GM18519 (cell line): ENCODE measurements at regions not wholly inside any gene's neighbourhood (a gene's known extent, or its start where the extent isn't known, plus 50 kb on each side); places are given as distances from the start of the nearest gene placed in this dataset.
"Not testable (repeated sequence)": the region's sequence is repeated elsewhere in the genome, so short reads cannot be mapped to it uniquely, and the experiment has no call there.

Source experiments
- ATAC-seq: cut with Tn5 transposase; IDR thresholded peaks from one replicate; pipeline ENCODE4 v1.9.1; 2021; ENCODE audit warnings: mild to moderate bottlenecking, moderate library complexity; ENCODE audit not compliant: unreplicated experiment, low FRiP score

GRCh38 chr1:165147799-165148198, 208.7 kb downstream of the LMX1A start:
- ATAC-seq, result no peak

- ATAC-seq, result peak; percentile 79
These were observed 211.6 kb downstream of the LMX1A start for GRCh38 chr1:165144757-165145397.

- no peak for ATAC-seq
These were observed 213.0 kb downstream of the LMX1A start for GRCh38 chr1:165143437-165144065.

- no peak for ATAC-seq
These were observed 217.6 kb downstream of the LMX1A start for GRCh38 chr1:165138960-165139359.

- no peak for ATAC-seq
These were observed 218.8 kb downstream of the LMX1A start for GRCh38 chr1:165137551-165138316.

GRCh38 chr1:165134431-165134830, 222.1 kb downstream of the LMX1A start:
- no peak for ATAC-seq

GRCh38 chr1:165129568-165130164, 226.8 kb downstream of the LMX1A start:
- peak; percentile 72 for ATAC-seq

- ATAC-seq, result no peak
These were observed 231.7 kb downstream of the LMX1A start for GRCh38 chr1:165124772-165125171.

GRCh38 chr1:165119086-165119485, 237.4 kb downstream of the LMX1A start:
- ATAC-seq, result no peak

GRCh38 chr1:165117482-165117881, 239.0 kb downstream of the LMX1A start:
- no peak for ATAC-seq

GRCh38 chr1:165116732-165117131, 239.8 kb downstream of the LMX1A start:
- ATAC-seq, result no peak

- ATAC-seq, result no peak
These were observed 240.3 kb downstream of the LMX1A start for GRCh38 chr1:165116171-165116570.

GRCh38 chr1:165114889-165115285, 241.6 kb downstream of the LMX1A start:
- ATAC-seq, result no peak

- no peak for ATAC-seq
These were observed 242.3 kb downstream of the LMX1A start for GRCh38 chr1:165114022-165114888.

- no peak for ATAC-seq
These were observed 244.3 kb downstream of the LMX1A start for GRCh38 chr1:165112260-165112659.

GRCh38 chr1:165109013-165109412, 247.5 kb downstream of the LMX1A start:
- no peak for ATAC-seq

- ATAC-seq, result not testable (repeated sequence)
These were observed 263.9 kb downstream of the LMX1A start for GRCh38 chr1:165092542-165093162.

GRCh38 chr1:165080253-165080896, 276.1 kb downstream of the LMX1A start:
- no peak for ATAC-seq

GRCh38 chr1:165078391-165078790, 278.1 kb downstream of the LMX1A start:
- ATAC-seq, result no peak
